OCI-LY3 (cell line): ENCODE measurements at regions not wholly inside any gene's neighbourhood (a gene's known extent, or its start where the extent isn't known, plus 50 kb on each side); places are given as distances from the start of the nearest gene placed in this dataset.
"Not testable (repeated sequence)": the region's sequence is repeated elsewhere in the genome, so short reads cannot be mapped to it uniquely, and the experiment has no call there.

Experiments used
- H2AFZ ChIP-seq: fragments of 200-600, 300-600 bp; shearing (Covaris generic); 2 replicates; pipeline ENCODE4 v1.6.0; 2014; ENCODE audit warnings: antibody characterized with exemption, low read depth, low read length
- H3K27ac ChIP-seq: fragments of 200-600, 300-600 bp; sonication (generic); 2 replicates; pipeline ENCODE4 v1.5.1; 2014; ENCODE audit warnings: mild to moderate bottlenecking, low read length, moderate library complexity, mixed read lengths
- H3K27me3 ChIP-seq: fragments of 200-600, 300-600 bp; sonication (generic); 2 replicates; pipeline ENCODE4 v1.6.1; 2014; ENCODE audit warnings: low read depth, low read length, mixed read lengths
- H3K36me3 ChIP-seq: fragments of 200-600, 300-600 bp; sonication (generic); replicated peaks from 2 replicates; pipeline ENCODE3; 2014; ENCODE audit warnings: low read depth, low read length, mixed read lengths
- H3K4me1 ChIP-seq: fragments of 300-600, 200-600 bp; sonication (generic); 2 replicates; pipeline ENCODE4 v1.6.1; 2014; ENCODE audit warnings: low read length, mixed read lengths
- H3K4me2 ChIP-seq: fragments of 200-600, 300-600 bp; sonication (generic); 2 replicates; pipeline ENCODE4 v1.6.1; 2014; ENCODE audit warnings: low read length, mixed read lengths
- H3K4me3 ChIP-seq: fragments of 300-600, 200-600 bp; sonication (generic); 2 replicates; pipeline ENCODE4 v1.5.1; 2014; ENCODE audit warnings: antibody characterized with exemption, mild to moderate bottlenecking, low read length, moderate library complexity
- H3K79me2 ChIP-seq: fragments of 300-600, 200-600 bp; shearing (Covaris generic); 2 replicates; pipeline ENCODE4 v1.6.1; 2014; ENCODE audit warnings: mild to moderate bottlenecking, low read length, mixed read lengths
- H3K9ac ChIP-seq: fragments of 300-600, 200-600 bp; shearing (Covaris generic); 2 replicates; pipeline ENCODE4 v1.6.0; 2014; ENCODE audit warnings: mild to moderate bottlenecking, low read length, moderate library complexity
- H3K9me3 ChIP-seq: fragments of 200-600, 300-600 bp; shearing (Covaris generic); 2 replicates; pipeline ENCODE4 v1.6.1; 2014; ENCODE audit warnings: low read length, mixed read lengths; ENCODE audit not compliant: insufficient read depth
- H4K20me1 ChIP-seq: fragments of 200-600, 300-600 bp; sonication (generic); 2 replicates; pipeline ENCODE4 v1.6.1; 2016; ENCODE audit warnings: low read length, mixed read lengths; ENCODE audit not compliant: insufficient read depth
- EZH2phosphoT487 ChIP-seq: fragments of 200-600 bp; shearing (Covaris generic); IDR thresholded peaks from 2 replicates; pipeline ENCODE4 v1.6.1; 2018; ENCODE audit warnings: antibody characterized with exemption, mixed run types, low read depth
- TF ChIP-seq, protein P1 (sequence below): fragments of 200-600, 300-600 bp; sonication (generic); IDR thresholded peaks from 2 replicates; pipeline ENCODE4 v1.5.1; 2014; ENCODE audit warnings: antibody characterized with exemption, low read length, low read depth

DNA sequence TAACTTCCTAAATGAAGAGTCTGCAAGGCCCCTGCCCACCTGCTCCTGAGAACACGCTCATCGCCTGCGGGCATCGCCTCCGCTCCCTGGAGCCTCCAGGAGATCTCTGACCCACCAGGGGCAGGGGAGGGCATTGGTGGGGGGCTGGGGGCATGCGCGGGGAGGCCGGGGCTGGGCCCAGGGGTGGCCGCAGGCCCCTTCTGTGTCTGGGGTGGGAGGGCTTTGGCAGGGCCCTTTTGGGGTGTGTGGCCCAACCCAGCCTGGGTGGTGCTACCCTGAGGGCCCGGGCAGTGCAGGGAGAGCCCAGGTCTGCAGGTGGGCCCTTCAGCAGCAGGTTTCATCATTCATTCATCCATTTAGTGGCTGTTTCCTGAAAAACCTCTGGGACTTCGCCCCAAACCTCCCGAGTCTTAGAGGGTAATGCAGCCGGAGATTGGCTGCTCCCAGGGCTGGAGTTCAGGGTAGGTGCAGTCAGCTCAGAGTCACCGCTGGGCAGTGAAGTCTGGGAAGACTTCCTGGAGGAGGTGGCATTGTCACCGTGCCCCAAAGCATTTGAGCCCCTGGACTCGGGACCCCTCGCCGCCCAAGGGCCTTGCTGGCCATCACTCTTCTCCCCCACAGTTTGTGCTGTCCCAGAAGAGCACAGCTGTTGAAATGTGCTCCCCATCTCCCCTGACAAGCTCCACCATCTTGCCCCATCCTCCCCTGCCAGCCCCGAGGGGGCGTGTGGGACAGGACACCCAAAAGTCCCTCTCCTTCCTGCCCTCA lies 255.1 kb downstream of the PARP8 start:
- no peak overlapping the region for H2AFZ ChIP-seq
- no peaks in the 10 kb centered on the region for H4K20me1 ChIP-seq
- H3K9me3 ChIP-seq = no peaks in the 10 kb centered on the region
- no peak for TF ChIP-seq EZH2phosphoT487
- TF ChIP-seq, protein P1, sequence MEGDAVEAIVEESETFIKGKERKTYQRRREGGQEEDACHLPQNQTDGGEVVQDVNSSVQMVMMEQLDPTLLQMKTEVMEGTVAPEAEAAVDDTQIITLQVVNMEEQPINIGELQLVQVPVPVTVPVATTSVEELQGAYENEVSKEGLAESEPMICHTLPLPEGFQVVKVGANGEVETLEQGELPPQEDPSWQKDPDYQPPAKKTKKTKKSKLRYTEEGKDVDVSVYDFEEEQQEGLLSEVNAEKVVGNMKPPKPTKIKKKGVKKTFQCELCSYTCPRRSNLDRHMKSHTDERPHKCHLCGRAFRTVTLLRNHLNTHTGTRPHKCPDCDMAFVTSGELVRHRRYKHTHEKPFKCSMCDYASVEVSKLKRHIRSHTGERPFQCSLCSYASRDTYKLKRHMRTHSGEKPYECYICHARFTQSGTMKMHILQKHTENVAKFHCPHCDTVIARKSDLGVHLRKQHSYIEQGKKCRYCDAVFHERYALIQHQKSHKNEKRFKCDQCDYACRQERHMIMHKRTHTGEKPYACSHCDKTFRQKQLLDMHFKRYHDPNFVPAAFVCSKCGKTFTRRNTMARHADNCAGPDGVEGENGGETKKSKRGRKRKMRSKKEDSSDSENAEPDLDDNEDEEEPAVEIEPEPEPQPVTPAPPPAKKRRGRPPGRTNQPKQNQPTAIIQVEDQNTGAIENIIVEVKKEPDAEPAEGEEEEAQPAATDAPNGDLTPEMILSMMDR = no peak
- H3K27ac ChIP-seq = no peak overlapping the region
- H3K27me3 ChIP-seq = no peaks in the 10 kb centered on the region
- no peak overlapping the region for H3K4me3 ChIP-seq
- H3K9ac ChIP-seq = no peak overlapping the region
- no peaks in the 10 kb centered on the region for H3K4me1 ChIP-seq
- H3K36me3 ChIP-seq = no peaks in the 10 kb centered on the region
- H3K79me2 ChIP-seq = no peaks in the 10 kb centered on the region
- no peak overlapping the region for H3K4me2 ChIP-seq

DNA sequence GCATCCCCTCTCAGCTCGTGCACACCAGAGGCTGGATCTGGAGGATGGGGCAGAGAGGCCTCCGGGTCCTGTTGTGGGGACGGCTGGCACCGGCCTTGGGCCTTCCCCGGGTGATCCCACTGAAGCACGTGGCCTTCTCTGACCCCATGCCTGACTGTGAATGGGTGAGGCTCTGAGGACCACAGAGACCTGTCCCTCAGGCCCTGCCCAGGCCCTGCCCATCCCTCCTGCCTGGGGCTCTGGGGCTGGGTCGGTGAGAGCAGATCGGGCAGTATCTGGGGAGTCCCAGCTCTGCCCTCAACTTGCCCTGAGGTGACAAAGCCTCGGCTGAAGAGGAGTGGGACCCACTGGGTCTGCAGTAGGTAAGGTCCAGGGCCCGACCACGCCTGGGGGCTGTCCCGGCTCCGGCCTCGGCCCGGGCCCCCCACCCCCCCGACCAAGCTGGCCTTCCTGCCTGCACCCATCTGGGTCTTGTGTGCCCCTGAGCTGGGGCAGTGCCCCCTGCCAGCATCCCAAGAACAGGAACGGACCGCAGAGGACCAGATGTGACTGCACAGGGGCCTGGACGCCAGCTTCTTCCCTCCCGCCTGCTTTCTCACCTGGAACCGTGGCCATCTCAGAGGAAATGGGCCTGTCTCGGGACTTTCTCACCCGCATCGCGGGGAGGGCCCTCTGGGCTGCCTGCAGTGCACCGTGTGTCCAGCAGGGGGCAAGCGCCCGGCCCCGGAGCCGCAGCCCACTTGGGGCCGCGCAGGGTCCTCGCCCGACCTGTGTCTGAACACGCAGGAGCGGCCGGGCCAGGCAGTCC lies 255.9 kb downstream of the PARP8 start:
- not testable (repeated sequence) for H4K20me1 ChIP-seq, H3K4me1 ChIP-seq, H3K9ac ChIP-seq, H3K36me3 ChIP-seq, H3K27me3 ChIP-seq, H3K79me2 ChIP-seq, H3K4me2 ChIP-seq, H2AFZ ChIP-seq, H3K4me3 ChIP-seq, H3K9me3 ChIP-seq, H3K27ac ChIP-seq

DNA sequence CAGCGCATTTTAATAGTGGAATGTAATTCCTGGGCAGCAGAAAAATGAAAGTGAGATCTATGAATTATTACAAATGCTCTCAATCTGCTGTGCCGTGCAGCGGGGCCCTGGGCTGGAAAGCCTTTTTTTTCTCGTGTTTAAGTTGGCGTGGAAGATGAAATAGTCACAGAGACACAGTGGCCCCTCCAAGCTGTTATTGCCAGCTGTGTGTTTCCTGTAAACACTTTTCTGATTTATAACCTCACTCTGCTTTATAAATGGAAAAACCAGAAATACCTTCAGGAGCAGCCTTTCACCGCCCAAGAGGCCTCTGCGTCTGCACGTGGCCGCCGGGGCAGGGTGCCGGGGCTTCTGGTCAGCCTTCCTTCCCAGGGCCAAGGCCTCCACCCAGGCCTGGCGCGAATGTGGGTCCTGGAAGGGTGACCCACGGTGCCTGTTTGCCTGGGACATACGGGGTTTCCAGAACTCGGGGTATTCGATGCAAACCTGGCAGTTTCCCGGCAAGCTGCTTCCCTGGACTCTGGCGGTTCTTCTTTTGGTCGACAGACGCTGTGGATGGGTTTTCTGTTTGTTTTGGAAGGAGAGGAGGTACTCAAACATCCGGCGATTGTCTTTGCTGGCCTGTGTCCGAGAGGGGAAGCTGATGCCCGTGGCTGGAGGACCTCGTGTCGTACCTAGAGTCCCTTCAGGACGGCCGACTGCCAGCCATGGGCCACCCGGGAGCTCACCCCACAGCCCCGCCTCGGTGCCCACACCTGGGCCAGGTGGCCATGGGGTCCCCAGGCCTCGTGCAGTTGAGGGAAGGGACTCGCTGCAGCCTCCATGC lies 256.7 kb downstream of the PARP8 start:
- no peaks in the 10 kb centered on the region for H3K27me3 ChIP-seq
- H3K4me1 ChIP-seq = no peaks in the 10 kb centered on the region
- no peak overlapping the region for H2AFZ ChIP-seq
- H3K9me3 ChIP-seq = no peaks in the 10 kb centered on the region
- H3K36me3 ChIP-seq = no peaks in the 10 kb centered on the region
- no peaks in the 10 kb centered on the region for H3K79me2 ChIP-seq
- H3K27ac ChIP-seq = no peak overlapping the region
- H4K20me1 ChIP-seq = no peaks in the 10 kb centered on the region
- TF ChIP-seq EZH2phosphoT487 = no peak
- TF ChIP-seq, protein P1 = no peak
- no peak overlapping the region for H3K4me2 ChIP-seq
- no peak overlapping the region for H3K9ac ChIP-seq
- H3K4me3 ChIP-seq = no peak overlapping the region

DNA sequence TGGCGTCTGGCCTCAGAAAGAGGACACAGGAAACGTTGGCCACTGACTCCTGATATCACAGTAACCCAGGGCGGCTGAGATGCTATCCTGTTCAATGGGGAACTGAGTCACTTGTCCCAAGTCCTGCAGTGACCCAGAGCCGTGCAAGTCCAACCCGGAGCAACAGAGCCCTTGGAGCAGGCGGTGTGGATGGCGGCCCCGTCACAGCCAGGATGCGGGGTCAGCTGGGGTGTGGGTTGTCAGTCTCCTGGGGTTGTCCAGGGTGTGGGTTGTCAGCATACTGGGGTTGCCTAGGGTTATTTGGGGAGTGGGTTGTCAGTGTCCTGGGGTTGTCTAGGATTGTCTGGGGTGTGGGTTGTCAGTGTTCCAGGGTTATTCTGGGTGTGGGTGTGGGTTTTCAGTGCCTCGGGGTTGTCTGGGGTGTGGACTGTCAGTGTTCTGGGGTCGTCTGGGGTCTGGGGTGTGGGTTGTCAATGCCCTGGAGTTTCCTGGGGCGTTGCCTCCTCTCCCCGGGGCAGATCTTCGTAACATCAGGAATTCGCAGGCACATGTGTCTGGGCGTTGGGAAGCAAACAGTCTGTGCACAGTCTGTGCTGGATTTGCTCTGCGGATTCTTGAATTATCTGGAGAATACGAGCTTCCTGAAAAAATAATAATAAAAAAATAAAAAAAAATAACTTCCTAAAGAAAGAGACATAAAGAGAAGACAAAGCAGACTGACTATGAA lies 257.5 kb downstream of the PARP8 start:
- no peaks in the 10 kb centered on the region for H3K27me3 ChIP-seq
- H3K36me3 ChIP-seq = no peaks in the 10 kb centered on the region
- H3K9ac ChIP-seq = no peak overlapping the region
- H2AFZ ChIP-seq = no peak overlapping the region
- TF ChIP-seq EZH2phosphoT487 = no peak
- TF ChIP-seq, protein P1 = no peak
- H3K79me2 ChIP-seq = no peaks in the 10 kb centered on the region
- no peak overlapping the region for H3K4me3 ChIP-seq
- H3K27ac ChIP-seq = no peak overlapping the region
- no peak overlapping the region for H3K4me2 ChIP-seq
- H4K20me1 ChIP-seq = no peaks in the 10 kb centered on the region
- no peaks in the 10 kb centered on the region for H3K9me3 ChIP-seq
- no peaks in the 10 kb centered on the region for H3K4me1 ChIP-seq
